ENCODE measurements at regions not wholly inside any gene's neighbourhood (a gene's known extent, or its start where the extent isn't known, plus 50 kb on each side); places are given as distances from the start of the nearest gene placed in this dataset.

GRCh38 chr21:43292866-43293142, 124.0 kb downstream of the CRYAA start:
- TF ChIP-seq POLR2A (IDR thresholded peaks at IDR 0.05; ENCODE audit: low read depth, low read length), result no peak
- TF ChIP-seq TAF1 (IDR thresholded peaks at IDR 0.05; ENCODE audit: borderline replicate concordance, low read depth, low read length), result no peak

Measured in GM12892 (cell line).